Right cardiac atrium (tissue), 5 donors: ENCODE measurements at regions not wholly inside any gene's neighbourhood (a gene's known extent, or its start where the extent isn't known, plus 50 kb on each side); places are given as distances from the start of the nearest gene placed in this dataset.
A peak's percentile ranks its signal among the peaks of the same experiment; 100 is the strongest.

ENCODE experiments used
- ATAC-seq, 2 donors: fragments of 200-7000 bp; cut with Tn5 transposase; one replicate each; pipeline versions ENCODE4 v1.8.0 to v1.9.1; 2020; ENCODE audit warnings: moderate library complexity in 2 of 2, mild to moderate bottlenecking in 1 of 2
- DNase-seq, 3 donors: peaks; one replicate each; pipeline ENCODE4 v3.0.0-alpha.2; 2020
- H3K27ac ChIP-seq: one replicate; pipeline ENCODE4 v1.5.1; 2013; ENCODE audit warnings: mild to moderate bottlenecking, low read length, control low read depth, moderate library complexity
- H3K27me3 ChIP-seq: one replicate; pipeline ENCODE4 v1.6.1; 2013; ENCODE audit not compliant: control insufficient read depth, insufficient read depth
- H3K4me1 ChIP-seq: one replicate; pipeline ENCODE4 v1.6.1; 2013; ENCODE audit warnings: low read length; ENCODE audit not compliant: control insufficient read depth, insufficient read depth
- H3K4me3 ChIP-seq: one replicate; pipeline ENCODE4 v1.5.1; 2013; ENCODE audit warnings: low read length, control low read depth
- H3K9me3 ChIP-seq: one replicate; pipeline ENCODE4 v1.6.1; 2013; ENCODE audit warnings: low read length; ENCODE audit not compliant: control insufficient read depth
- WGBS: extraction: QIAGEN DNeasy Blood & Tissue Kit; methylation state at CpG from one replicate; pipeline ENCODE4 v1.1.7; 2013; 5-methylcytosine and 5-hydroxymethylcytosine counted together
- intact Hi-C, 4 donors: fragments of 100-400 bp; cut with DNase I; formaldehyde crosslinking; loops; one replicate each; pipeline versions ENCODE4 v1.11.0 to v1.14.0; 2022 to 2023
- donor health status: healthy with polysubstance abuse.
- donor health status: DM: no; HTN: yes; CAD: no.
- donor health status: DM: no; HTN: no; CAD: no.
- donor health status: DM: no; HTN: yes; CAD: no; lungs with severe emphysema.
- donor health status: DM: yes; HTN: yes; CAD: no.

- H3K27me3 ChIP-seq = no peaks in the 10 kb centered on the region
- WGBS = 58% methylated on average over 3 of the region's 3 CpGs
- ATAC-seq = no peak
Observed at GRCh38 chr5:30596495-30597064, 596.9 kb upstream of the CDH6 start.

GRCh38 chr5:30594331-30594730, 599.2 kb upstream of the CDH6 start:
- Histone ChIP-seq H3K27ac (no peak overlapping the region), H3K9me3 (peaks cover 3% of the 10 kb centered on the region), H3K27me3 (no peaks in the 10 kb centered on the region), H3K4me3 (no peak overlapping the region), H3K4me1 (no peaks in the 10 kb centered on the region)
- DNase-seq (no peak), ATAC-seq (no peak)
- intact Hi-C loops = no loop called here
- WGBS = 70% methylated on average over 2 of the region's 2 CpGs

More at GRCh38 chr5:30596495-30597064, 596.9 kb upstream of the CDH6 start:
- Histone ChIP-seq H3K9me3 (no peaks in the 10 kb centered on the region), H3K27ac (no peak overlapping the region), H3K4me3 (no peak overlapping the region), H3K4me1 (no peaks in the 10 kb centered on the region)
- intact Hi-C loops = no loop called here
- no peak for DNase-seq

GRCh38 chr5:30592833-30593232, 600.7 kb upstream of the CDH6 start:
- Histone ChIP-seq H3K9me3 (peaks cover 3% of the 10 kb centered on the region), H3K27me3 (no peaks in the 10 kb centered on the region), H3K4me1 (no peaks in the 10 kb centered on the region), H3K27ac (no peak overlapping the region), H3K4me3 (no peak overlapping the region)
- DNase-seq = no peak
- WGBS = 69% methylated on average over 3 of the region's 3 CpGs
- intact Hi-C loops = no loop called here
- ATAC-seq = no peak

DNA sequence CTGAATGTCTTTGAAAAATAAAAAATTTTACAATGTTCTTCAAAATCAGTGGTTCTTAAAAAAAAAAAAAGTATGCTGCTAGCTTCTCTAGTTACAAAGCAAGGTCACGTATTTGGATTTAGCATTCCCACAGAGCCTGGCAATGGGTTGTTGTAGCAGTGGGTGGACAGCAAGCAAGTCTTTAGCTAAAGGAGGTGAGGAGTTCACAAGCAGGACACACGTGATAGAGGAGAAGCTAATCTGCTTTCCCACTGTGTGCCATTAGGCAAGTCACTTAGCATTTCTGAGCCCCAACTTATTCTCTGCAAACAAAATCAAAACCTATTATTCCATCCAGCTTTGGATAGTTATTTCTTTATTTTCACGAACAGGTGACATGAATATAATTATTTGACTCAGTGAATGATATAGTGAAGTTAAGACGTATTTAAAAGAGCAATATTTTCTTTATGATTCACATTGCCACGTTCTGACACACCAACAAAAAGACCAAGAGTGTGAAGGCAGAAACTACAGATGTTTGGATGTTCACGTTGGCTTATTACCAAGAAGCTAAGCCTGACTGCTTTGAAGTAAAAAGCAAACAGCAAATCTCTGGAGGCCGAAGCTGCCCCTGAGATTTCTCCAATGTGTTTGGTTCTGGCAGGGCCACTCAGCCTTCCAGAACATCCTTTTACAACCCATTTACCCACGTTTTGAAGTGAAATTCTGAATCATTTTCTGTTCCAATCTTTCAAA, 612.1 kb upstream of the CDH6 start:
- peaks cover 4% of the 10 kb centered on the region for H3K9me3 ChIP-seq
- H3K4me1 ChIP-seq = no peaks in the 10 kb centered on the region
- intact Hi-C loops = no loop called here
- no peak overlapping the region for H3K27ac ChIP-seq
- H3K27me3 ChIP-seq = no peaks in the 10 kb centered on the region
- ATAC-seq (no peak), DNase-seq (no peak)
- H3K4me3 ChIP-seq = no peak overlapping the region
- WGBS = 41% methylated on average over 8 of the region's 8 CpGs

- Histone ChIP-seq H3K27ac (no peak overlapping the region), H3K4me3 (no peak overlapping the region), H3K9me3 (peaks cover 4% of the 10 kb centered on the region), H3K4me1 (no peaks in the 10 kb centered on the region), H3K27me3 (no peaks in the 10 kb centered on the region)
- no peak for ATAC-seq
- 54% methylated on average over 1 of the region's 1 CpG for WGBS
- intact Hi-C loops = no loop called here
- no peak for DNase-seq
Observed at GRCh38 chr5:30574761-30575160, 618.7 kb upstream of the CDH6 start.

GRCh38 chr5:30572279-30572678, 621.2 kb upstream of the CDH6 start:
- no peak for DNase-seq
- peaks cover 6% of the 10 kb centered on the region for H3K9me3 ChIP-seq
- no peak overlapping the region for H3K4me3 ChIP-seq
- no peak overlapping the region for H3K27ac ChIP-seq
- H3K27me3 ChIP-seq = no peaks in the 10 kb centered on the region
- no peak for ATAC-seq
- no peaks in the 10 kb centered on the region for H3K4me1 ChIP-seq
- intact Hi-C loops = no loop called here
- WGBS = 14% methylated on average over 1 of the region's 1 CpG

- Histone ChIP-seq H3K4me3 (no peak overlapping the region), H3K4me1 (no peaks in the 10 kb centered on the region), H3K27me3 (no peaks in the 10 kb centered on the region), H3K9me3 (no peaks in the 10 kb centered on the region), H3K27ac (no peak overlapping the region)
- WGBS = 42% methylated on average over 2 of the region's 2 CpGs
- DNase-seq = no peak
- no peak for ATAC-seq
- intact Hi-C loops = no loop called here
Observed at GRCh38 chr5:30561771-30562170, 631.7 kb upstream of the CDH6 start.

GRCh38 chr5:30551618-30552017, 641.9 kb upstream of the CDH6 start:
- Histone ChIP-seq H3K4me3 (no peak overlapping the region), H3K27me3 (no peaks in the 10 kb centered on the region), H3K27ac (no peak overlapping the region), H3K4me1 (no peaks in the 10 kb centered on the region), H3K9me3 (no peaks in the 10 kb centered on the region)
- DNase-seq (no peak), ATAC-seq (no peak)
- 62% methylated on average over 4 of the region's 4 CpGs for WGBS
- intact Hi-C loops = no loop called here

GRCh38 chr5:30548580-30549305, 644.7 kb upstream of the CDH6 start:
- no peak overlapping the region for H3K27ac ChIP-seq
- intact Hi-C loops = no loop called here
- 75% methylated on average over 4 of the region's 4 CpGs for WGBS
- no peaks in the 10 kb centered on the region for H3K9me3 ChIP-seq
- H3K27me3 ChIP-seq = no peaks in the 10 kb centered on the region
- H3K4me1 ChIP-seq = no peaks in the 10 kb centered on the region
- DNase-seq = no peak
- no peak overlapping the region for H3K4me3 ChIP-seq
- ATAC-seq = no peak

DNA sequence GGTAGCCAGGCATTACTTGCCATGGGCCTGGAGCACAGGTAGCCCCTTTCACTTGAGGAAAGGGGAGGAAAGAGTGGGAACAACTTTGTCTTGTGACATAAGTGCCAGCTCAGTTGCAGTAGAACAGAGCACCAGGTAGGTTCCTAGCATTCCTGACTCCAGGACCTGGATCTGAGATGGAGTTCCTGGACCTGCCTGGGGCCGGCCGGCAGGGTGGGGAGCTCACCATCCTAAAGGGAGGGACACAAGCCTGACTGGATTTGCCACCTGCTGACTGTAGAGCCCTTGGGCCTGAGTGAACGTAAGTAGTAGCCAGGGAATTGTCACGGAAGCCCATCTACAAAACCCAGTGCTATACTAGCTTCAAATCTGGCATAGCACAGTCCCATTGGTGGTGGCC, 653.3 kb upstream of the CDH6 start:
- WGBS = 93% methylated on average over 4 of the region's 4 CpGs
- H3K9me3 ChIP-seq = no peaks in the 10 kb centered on the region
- intact Hi-C loops = no loop called here
- no peaks in the 10 kb centered on the region for H3K4me1 ChIP-seq
- H3K27me3 ChIP-seq = no peaks in the 10 kb centered on the region
- no peak overlapping the region for H3K27ac ChIP-seq
- H3K4me3 ChIP-seq = no peak overlapping the region
- DNase-seq (no peak), ATAC-seq (no peak)

- Histone ChIP-seq H3K4me1 (no peaks in the 10 kb centered on the region), H3K4me3 (no peak overlapping the region), H3K27ac (no peak overlapping the region), H3K9me3 (no peaks in the 10 kb centered on the region), H3K27me3 (no peaks in the 10 kb centered on the region)
- peak; percentile 52 to 82 (median 73) for DNase-seq
- intact Hi-C loops = no loop called here
- peak; percentile 81 to 83 for ATAC-seq
- WGBS = 32% methylated on average over 4 of the region's 4 CpGs
Observed at GRCh38 chr5:30539004-30539634, 654.4 kb upstream of the CDH6 start.
